ENCODE measurements at regions not wholly inside any gene's neighbourhood (a gene's known extent, or its start where the extent isn't known, plus 50 kb on each side); places are given as distances from the start of the nearest gene placed in this dataset.

DNA sequence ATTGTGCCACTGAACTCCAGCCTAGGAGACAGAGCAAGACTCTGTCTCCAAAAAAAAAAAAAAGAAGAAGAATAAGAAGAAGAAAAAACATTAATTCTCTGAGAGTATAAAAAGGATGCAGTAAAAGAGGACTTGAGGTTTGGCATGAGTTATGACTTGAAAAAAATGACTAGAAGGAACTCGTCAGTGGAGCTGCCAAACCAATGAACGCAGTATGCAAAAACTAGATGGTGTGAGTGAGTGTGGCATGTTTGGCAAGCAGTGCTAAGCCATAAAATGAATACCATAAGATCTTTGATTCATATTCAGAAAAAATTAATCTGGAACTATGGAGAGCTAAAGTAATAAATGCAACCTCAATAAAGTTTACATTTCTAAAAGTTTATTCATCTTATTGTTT, 68.6 kb upstream of the MEOX2 start:
- no peaks in the 10 kb centered on the region for H3K9me3 ChIP-seq (replicated peaks; ENCODE audit: insufficient read depth, low read length)
- no peak for DNase-seq
- H3K27ac ChIP-seq (ENCODE audit: low read length) = no peak overlapping the region
- no peak overlapping the region for H3K4me3 ChIP-seq (ENCODE audit: low read length)
- no peaks in the 10 kb centered on the region for H3K36me3 ChIP-seq (replicated peaks; ENCODE audit: insufficient read depth, low read length)
- no peak overlapping the region for H3K9ac ChIP-seq (ENCODE audit: low read length)
- TF ChIP-seq EZH2phosphoT487 (IDR thresholded peaks at IDR 0.05; ENCODE audit: low read length) (no peak), EZH2 (optimal IDR thresholded peaks at IDR 0.05; ENCODE audit: low read depth, low read length) (no peak)
- TF ChIP-seq, protein P1, sequence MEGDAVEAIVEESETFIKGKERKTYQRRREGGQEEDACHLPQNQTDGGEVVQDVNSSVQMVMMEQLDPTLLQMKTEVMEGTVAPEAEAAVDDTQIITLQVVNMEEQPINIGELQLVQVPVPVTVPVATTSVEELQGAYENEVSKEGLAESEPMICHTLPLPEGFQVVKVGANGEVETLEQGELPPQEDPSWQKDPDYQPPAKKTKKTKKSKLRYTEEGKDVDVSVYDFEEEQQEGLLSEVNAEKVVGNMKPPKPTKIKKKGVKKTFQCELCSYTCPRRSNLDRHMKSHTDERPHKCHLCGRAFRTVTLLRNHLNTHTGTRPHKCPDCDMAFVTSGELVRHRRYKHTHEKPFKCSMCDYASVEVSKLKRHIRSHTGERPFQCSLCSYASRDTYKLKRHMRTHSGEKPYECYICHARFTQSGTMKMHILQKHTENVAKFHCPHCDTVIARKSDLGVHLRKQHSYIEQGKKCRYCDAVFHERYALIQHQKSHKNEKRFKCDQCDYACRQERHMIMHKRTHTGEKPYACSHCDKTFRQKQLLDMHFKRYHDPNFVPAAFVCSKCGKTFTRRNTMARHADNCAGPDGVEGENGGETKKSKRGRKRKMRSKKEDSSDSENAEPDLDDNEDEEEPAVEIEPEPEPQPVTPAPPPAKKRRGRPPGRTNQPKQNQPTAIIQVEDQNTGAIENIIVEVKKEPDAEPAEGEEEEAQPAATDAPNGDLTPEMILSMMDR (IDR thresholded peaks at IDR 0.05; ENCODE audit: low read length) = no peak
- no peak overlapping the region for H3K4me2 ChIP-seq (ENCODE audit: low read depth, low read length)
- H4K20me1 ChIP-seq (ENCODE audit: insufficient read depth, low read length) = no peaks in the 10 kb centered on the region
- H3K27me3 ChIP-seq (replicated peaks; ENCODE audit: insufficient read depth, low read length) = no peaks in the 10 kb centered on the region
- no peaks in the 10 kb centered on the region for H3K4me1 ChIP-seq (ENCODE audit: low read length)
- H3K79me2 ChIP-seq (ENCODE audit: low read length) = no peaks in the 10 kb centered on the region
- H3F3A ChIP-seq (ENCODE audit: insufficient read depth, low read length) = no peaks in the 10 kb centered on the region
- no peaks in the 10 kb centered on the region for H3K9me2 ChIP-seq (replicated peaks; ENCODE audit: insufficient read depth, low read length)
- no peak overlapping the region for H2AFZ ChIP-seq (ENCODE audit: low read length)

- Histone ChIP-seq H3K36me3 (replicated peaks; ENCODE audit: insufficient read depth, low read length) (no peaks in the 10 kb centered on the region), H3K4me1 (ENCODE audit: low read length) (no peaks in the 10 kb centered on the region), H3K4me3 (ENCODE audit: low read length) (no peak overlapping the region), H3K27me3 (replicated peaks; ENCODE audit: insufficient read depth, low read length) (no peaks in the 10 kb centered on the region), H3K9me2 (replicated peaks; ENCODE audit: insufficient read depth, low read length) (no peaks in the 10 kb centered on the region), H3K79me2 (ENCODE audit: low read length) (no peaks in the 10 kb centered on the region), H3K4me2 (ENCODE audit: low read depth, low read length) (no peak overlapping the region), H3K9me3 (replicated peaks; ENCODE audit: insufficient read depth, low read length) (no peaks in the 10 kb centered on the region), H3K27ac (ENCODE audit: low read length) (no peak overlapping the region), H2AFZ (ENCODE audit: low read length) (no peak overlapping the region), H3F3A (ENCODE audit: insufficient read depth, low read length) (no peaks in the 10 kb centered on the region), H4K20me1 (ENCODE audit: insufficient read depth, low read length) (no peaks in the 10 kb centered on the region), H3K9ac (ENCODE audit: low read length) (no peak overlapping the region)
- no peak for DNase-seq
- no peak for TF ChIP-seq EZH2 (optimal IDR thresholded peaks at IDR 0.05; ENCODE audit: low read depth, low read length)
- TF ChIP-seq EZH2phosphoT487 (IDR thresholded peaks at IDR 0.05; ENCODE audit: low read length) = no peak
- TF ChIP-seq, protein P1 (IDR thresholded peaks at IDR 0.05; ENCODE audit: low read length) = no peak
Observed at GRCh38 chr7:15753887-15754579, 67.5 kb upstream of the MEOX2 start.

GRCh38 chr7:15752377-15752776, 65.9 kb upstream of the MEOX2 start:
- Histone ChIP-seq H3K27me3 (replicated peaks; ENCODE audit: insufficient read depth, low read length) (no peaks in the 10 kb centered on the region), H3K9me3 (replicated peaks; ENCODE audit: insufficient read depth, low read length) (no peaks in the 10 kb centered on the region), H3K9ac (ENCODE audit: low read length) (no peak overlapping the region), H3K27ac (ENCODE audit: low read length) (no peak overlapping the region), H2AFZ (ENCODE audit: low read length) (no peak overlapping the region), H3F3A (ENCODE audit: insufficient read depth, low read length) (no peaks in the 10 kb centered on the region), H3K36me3 (replicated peaks; ENCODE audit: insufficient read depth, low read length) (no peaks in the 10 kb centered on the region), H3K4me2 (ENCODE audit: low read depth, low read length) (no peak overlapping the region), H3K9me2 (replicated peaks; ENCODE audit: insufficient read depth, low read length) (no peaks in the 10 kb centered on the region), H3K4me3 (ENCODE audit: low read length) (no peak overlapping the region), H4K20me1 (ENCODE audit: insufficient read depth, low read length) (no peaks in the 10 kb centered on the region), H3K79me2 (ENCODE audit: low read length) (no peaks in the 10 kb centered on the region), H3K4me1 (ENCODE audit: low read length) (no peaks in the 10 kb centered on the region)
- TF ChIP-seq EZH2 (optimal IDR thresholded peaks at IDR 0.05; ENCODE audit: low read depth, low read length) = no peak
- TF ChIP-seq, protein P1 (IDR thresholded peaks at IDR 0.05; ENCODE audit: low read length) = no peak
- TF ChIP-seq EZH2phosphoT487 (IDR thresholded peaks at IDR 0.05; ENCODE audit: low read length) = no peak
- DNase-seq = no peak

Measured in MM.1S (cell line).